ENCODE measurements at regions not wholly inside any gene's neighbourhood (a gene's known extent, or its start where the extent isn't known, plus 50 kb on each side); places are given as distances from the start of the nearest gene placed in this dataset.

- TF ChIP-seq CTCF (conservative IDR thresholded peaks at IDR 0.05; ENCODE audit: low read depth), result no peak
- no peak for DNase-seq (ENCODE audit: low spot score)
- ChIA-PET CTCF (no interaction called here), POLR2A (ENCODE audit: low non-redundant PET) (no interaction called here)
- H3K27ac ChIP-seq, result no peak overlapping the region
These were observed 280.9 kb downstream of the PRL start for GRCh38 chr6:22015944-22016343.

DNA sequence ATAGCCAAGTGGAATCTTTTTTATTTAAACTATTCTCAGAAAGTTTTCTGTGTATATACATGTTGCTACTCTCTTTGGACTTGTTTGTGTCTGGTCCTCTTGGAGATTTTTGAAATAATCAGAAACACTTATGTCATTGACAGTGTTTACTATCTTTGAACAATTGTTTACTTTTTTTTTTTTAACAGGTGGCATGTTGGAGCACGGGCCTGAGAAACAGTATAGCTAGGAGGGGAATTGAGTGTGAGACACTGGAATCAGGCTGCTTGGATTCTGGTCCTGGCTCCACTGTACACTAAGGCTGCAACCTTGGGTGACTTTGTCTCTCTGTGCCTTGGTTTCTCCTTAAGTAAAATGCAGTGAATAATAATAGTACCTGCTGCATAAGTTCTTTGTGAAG, 279.6 kb downstream of the PRL start:
- POLR2A ChIA-PET (ENCODE audit: low non-redundant PET), result no interaction called here
- no peak overlapping the region for H3K27ac ChIP-seq
- TF ChIP-seq CTCF (conservative IDR thresholded peaks at IDR 0.05; ENCODE audit: low read depth), result no peak
- CTCF ChIA-PET, result no interaction called here
- no peak for DNase-seq (ENCODE audit: low spot score)

- TF ChIP-seq CTCF (conservative IDR thresholded peaks at IDR 0.05; ENCODE audit: low read depth), result no peak
- no peak for DNase-seq (ENCODE audit: low spot score)
- POLR2A ChIA-PET (ENCODE audit: low non-redundant PET), result no interaction called here
- no peak overlapping the region for H3K27ac ChIP-seq
- CTCF ChIA-PET, result no interaction called here
These were observed 279.1 kb downstream of the PRL start for GRCh38 chr6:22017766-22018165.

DNA sequence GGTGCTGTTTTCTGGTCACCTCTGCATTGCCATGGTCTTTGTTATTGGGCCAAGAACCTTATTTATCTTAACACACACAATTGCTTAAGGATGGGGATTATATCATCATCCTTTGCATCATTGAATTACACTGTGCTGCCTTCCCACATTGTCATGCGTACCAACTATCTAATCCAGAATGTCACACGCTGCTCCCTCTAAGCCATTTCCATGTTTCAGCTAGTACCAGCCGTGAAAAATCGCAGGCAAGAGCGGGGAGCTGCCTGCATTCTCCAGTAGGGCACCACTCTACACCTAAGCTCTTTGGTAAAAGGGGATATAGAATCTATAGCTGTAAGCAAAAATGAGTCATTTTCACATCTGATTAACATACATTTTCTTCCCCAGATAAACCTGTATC, 277.0 kb downstream of the PRL start:
- POLR2A ChIA-PET (ENCODE audit: low non-redundant PET), result no interaction called here
- DNase-seq (ENCODE audit: low spot score), result no peak
- no peak for TF ChIP-seq CTCF (conservative IDR thresholded peaks at IDR 0.05; ENCODE audit: low read depth)
- no peak overlapping the region for H3K27ac ChIP-seq
- CTCF ChIA-PET, result no interaction called here

DNA sequence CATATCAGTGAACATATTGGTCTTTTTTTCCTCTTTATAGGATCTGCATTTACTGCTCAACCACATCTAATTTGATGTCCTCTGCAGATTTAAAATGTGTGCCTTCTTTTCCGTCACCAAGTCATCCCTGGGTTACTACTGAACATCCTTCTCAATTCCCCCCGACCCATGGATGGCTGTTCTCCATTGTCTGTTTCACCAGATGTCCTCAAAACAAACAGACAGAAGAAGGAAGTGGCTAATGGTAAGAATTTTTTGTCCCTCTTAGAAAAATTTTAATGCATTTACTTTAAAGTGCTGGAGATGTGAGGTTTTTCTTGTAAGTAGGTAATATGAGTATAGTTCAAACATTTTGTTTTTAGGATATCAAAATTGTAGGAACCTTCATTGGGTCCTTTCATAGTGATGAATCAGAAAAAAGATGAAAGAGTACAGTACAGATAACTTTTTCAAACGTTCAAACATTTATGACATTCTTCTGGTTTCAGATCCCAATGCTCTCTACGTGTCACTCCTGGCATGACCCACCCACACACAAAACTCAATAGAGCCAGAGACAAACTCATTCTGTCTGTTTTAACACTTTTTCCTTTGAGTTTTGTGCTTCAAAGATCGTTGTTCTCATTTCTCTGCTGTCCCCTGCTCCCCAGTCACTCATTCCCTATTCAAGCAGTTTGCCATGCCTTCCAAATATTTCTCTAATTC, 276.4 kb downstream of the PRL start:
- DNase-seq (ENCODE audit: low spot score), result no peak
- POLR2A ChIA-PET (ENCODE audit: low non-redundant PET), result no interaction called here
- no peak overlapping the region for H3K27ac ChIP-seq
- no peak for TF ChIP-seq CTCF (conservative IDR thresholded peaks at IDR 0.05; ENCODE audit: low read depth)
- CTCF ChIA-PET, result no interaction called here

DNA sequence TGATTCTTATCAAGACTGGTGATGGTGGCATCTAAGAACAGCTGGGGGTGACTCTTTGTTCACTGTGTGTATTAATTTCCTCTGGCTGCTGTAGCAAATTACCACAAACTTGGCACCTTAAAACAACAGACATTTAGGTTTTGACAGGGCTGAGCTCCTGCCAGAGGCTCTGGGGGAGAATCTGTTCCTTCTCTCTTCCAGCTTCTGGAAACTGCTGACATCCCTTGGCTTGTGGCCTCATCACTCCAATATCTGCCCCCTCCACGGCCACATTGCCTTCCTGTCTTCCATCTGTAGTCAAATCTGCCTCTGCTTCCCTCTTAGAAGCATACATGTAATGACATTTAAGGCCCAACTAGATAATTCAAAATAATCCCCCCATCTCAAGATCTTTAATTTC, 274.9 kb downstream of the PRL start:
- CTCF ChIA-PET, result no interaction called here
- DNase-seq (ENCODE audit: low spot score), result no peak
- POLR2A ChIA-PET (ENCODE audit: low non-redundant PET), result no interaction called here
- no peak overlapping the region for H3K27ac ChIP-seq
- no peak for TF ChIP-seq CTCF (conservative IDR thresholded peaks at IDR 0.05; ENCODE audit: low read depth)

GRCh38 chr6:22023937-22024336, 272.9 kb downstream of the PRL start:
- no peak for TF ChIP-seq CTCF (conservative IDR thresholded peaks at IDR 0.05; ENCODE audit: low read depth)
- DNase-seq (ENCODE audit: low spot score), result no peak
- ChIA-PET POLR2A (ENCODE audit: low non-redundant PET) (no interaction called here), CTCF (no interaction called here)
- no peak overlapping the region for H3K27ac ChIP-seq

Measured in RWPE1 (cell line).